Liver (tissue), 3 donors: ENCODE measurements at regions not wholly inside any gene's neighbourhood (a gene's known extent, or its start where the extent isn't known, plus 50 kb on each side); places are given as distances from the start of the nearest gene placed in this dataset.

Source experiments
- RAD21 ChIP-seq, 2 donors: IDR thresholded peaks; 2 replicates each; pipeline ENCODE4 v1.6.1; 2016; ENCODE audit warnings: antibody characterized with exemption in 2 of 2, mild to moderate bottlenecking in 2 of 2
- RXRA ChIP-seq, 2 donors: IDR thresholded peaks; 2 replicates each; pipeline ENCODE4 v1.6.1; 2017 to 2018; ENCODE audit warnings: antibody characterized with exemption in 2 of 2, mild to moderate bottlenecking in 1 of 2
- TF ChIP-seq, protein P1 (sequence below): fragments of 150-350 bp; IDR thresholded peaks from 2 replicates; pipeline ENCODE4 v1.5.1; 2017; ENCODE audit warnings: improper control_type of control experiment, low read depth, low read length; ENCODE audit not compliant: missing input control
- donor health status: healthy.
- donor health status: healthy.

DNA sequence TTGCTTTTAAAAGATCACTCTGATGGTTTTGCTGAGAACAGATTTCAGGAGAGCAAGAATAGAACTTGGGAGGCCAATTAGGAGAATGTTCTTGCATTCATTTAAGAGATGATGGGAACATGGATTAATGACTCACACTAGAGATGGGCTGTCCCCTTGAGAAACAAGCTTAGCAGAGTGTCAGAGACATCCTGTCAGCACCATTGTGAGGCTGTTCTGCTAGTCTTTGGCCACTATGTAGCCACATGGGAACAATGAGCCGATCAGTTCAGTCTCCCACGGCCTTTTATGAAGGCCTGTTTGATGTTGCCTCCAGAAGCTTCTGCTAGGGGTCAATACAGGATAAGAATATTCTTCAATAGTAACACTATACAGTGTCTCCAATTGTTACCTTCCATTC lies 113.0 kb upstream of the EYA4 start:
- TF ChIP-seq, protein P1, sequence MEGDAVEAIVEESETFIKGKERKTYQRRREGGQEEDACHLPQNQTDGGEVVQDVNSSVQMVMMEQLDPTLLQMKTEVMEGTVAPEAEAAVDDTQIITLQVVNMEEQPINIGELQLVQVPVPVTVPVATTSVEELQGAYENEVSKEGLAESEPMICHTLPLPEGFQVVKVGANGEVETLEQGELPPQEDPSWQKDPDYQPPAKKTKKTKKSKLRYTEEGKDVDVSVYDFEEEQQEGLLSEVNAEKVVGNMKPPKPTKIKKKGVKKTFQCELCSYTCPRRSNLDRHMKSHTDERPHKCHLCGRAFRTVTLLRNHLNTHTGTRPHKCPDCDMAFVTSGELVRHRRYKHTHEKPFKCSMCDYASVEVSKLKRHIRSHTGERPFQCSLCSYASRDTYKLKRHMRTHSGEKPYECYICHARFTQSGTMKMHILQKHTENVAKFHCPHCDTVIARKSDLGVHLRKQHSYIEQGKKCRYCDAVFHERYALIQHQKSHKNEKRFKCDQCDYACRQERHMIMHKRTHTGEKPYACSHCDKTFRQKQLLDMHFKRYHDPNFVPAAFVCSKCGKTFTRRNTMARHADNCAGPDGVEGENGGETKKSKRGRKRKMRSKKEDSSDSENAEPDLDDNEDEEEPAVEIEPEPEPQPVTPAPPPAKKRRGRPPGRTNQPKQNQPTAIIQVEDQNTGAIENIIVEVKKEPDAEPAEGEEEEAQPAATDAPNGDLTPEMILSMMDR = no peak
- TF ChIP-seq RXRA (IDR thresholded peaks at IDR 0.05) = no peak
- TF ChIP-seq RAD21 (IDR thresholded peaks at IDR 0.05) = no peak
